Glutamatergic neuron (in vitro differentiated cells): ENCODE measurements at regions not wholly inside any gene's neighbourhood (a gene's known extent, or its start where the extent isn't known, plus 50 kb on each side); places are given as distances from the start of the nearest gene placed in this dataset.

ENCODE experiments used
- DNase-seq: peaks from one replicate; pipeline ENCODE4 v3.0.0; 2022
- H3K27ac Mint-ChIP-seq: one replicate; pipeline ENCODE4 v1.8.0; 2020; ENCODE audit warnings: mild to moderate bottlenecking, mixed read lengths, inconsistent platforms; ENCODE audit not compliant: unreplicated experiment
- H3K27me3 Mint-ChIP-seq: one replicate; pipeline ENCODE4 v1.8.0; 2020; ENCODE audit warnings: mild to moderate bottlenecking, moderate library complexity, mixed read lengths, inconsistent platforms; ENCODE audit not compliant: unreplicated experiment
- H3K36me3 Mint-ChIP-seq: one replicate; pipeline ENCODE4 v1.8.0; 2020; ENCODE audit warnings: mild to moderate bottlenecking, mixed read lengths, inconsistent platforms; ENCODE audit not compliant: unreplicated experiment
- H3K4me1 Mint-ChIP-seq: one replicate; pipeline ENCODE4 v1.8.0; 2020; ENCODE audit warnings: mild to moderate bottlenecking, low read depth, mixed read lengths, inconsistent platforms; ENCODE audit not compliant: unreplicated experiment
- H3K4me3 Mint-ChIP-seq: one replicate; pipeline ENCODE4 v1.8.0; 2020; ENCODE audit warnings: mild to moderate bottlenecking, mixed read lengths, inconsistent platforms; ENCODE audit not compliant: unreplicated experiment
- H3K9me3 Mint-ChIP-seq: one replicate; pipeline ENCODE4 v1.8.0; 2020; ENCODE audit warnings: mild to moderate bottlenecking, moderate library complexity, mixed read lengths, inconsistent platforms; ENCODE audit not compliant: unreplicated experiment
- TF ChIP-seq, protein P1 (sequence below): fragments of 200-600 bp; sonication (generic); IDR thresholded peaks from one replicate; pipeline ENCODE4 v1.5.0; 2021; ENCODE audit not compliant: partially characterized antibody, unreplicated experiment

DNA sequence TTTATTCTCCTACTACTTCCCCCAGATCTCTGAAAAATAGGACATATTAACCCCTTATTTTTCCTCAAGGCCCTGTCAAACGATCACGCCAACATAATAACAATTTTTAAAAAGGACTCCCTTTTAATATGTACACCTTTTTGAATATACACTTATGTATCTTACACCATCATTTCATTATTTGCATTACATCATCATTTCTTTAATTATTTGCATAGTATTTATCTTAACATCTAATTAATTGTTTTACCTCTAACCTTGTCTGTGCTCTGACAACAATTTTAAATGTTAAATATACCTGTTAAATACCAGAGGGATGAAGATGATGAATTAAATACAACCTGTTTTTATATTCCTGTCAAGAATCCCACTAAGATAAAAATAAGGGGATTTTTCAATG lies 432.2 kb downstream of the PTPRC start:
- no peaks in the 10 kb centered on the region for H3K4me1 Mint-ChIP-seq
- DNase-seq: no peak
- no peaks in the 10 kb centered on the region for H3K36me3 Mint-ChIP-seq
- H3K4me3 Mint-ChIP-seq: no peak overlapping the region
- TF ChIP-seq, protein P1, sequence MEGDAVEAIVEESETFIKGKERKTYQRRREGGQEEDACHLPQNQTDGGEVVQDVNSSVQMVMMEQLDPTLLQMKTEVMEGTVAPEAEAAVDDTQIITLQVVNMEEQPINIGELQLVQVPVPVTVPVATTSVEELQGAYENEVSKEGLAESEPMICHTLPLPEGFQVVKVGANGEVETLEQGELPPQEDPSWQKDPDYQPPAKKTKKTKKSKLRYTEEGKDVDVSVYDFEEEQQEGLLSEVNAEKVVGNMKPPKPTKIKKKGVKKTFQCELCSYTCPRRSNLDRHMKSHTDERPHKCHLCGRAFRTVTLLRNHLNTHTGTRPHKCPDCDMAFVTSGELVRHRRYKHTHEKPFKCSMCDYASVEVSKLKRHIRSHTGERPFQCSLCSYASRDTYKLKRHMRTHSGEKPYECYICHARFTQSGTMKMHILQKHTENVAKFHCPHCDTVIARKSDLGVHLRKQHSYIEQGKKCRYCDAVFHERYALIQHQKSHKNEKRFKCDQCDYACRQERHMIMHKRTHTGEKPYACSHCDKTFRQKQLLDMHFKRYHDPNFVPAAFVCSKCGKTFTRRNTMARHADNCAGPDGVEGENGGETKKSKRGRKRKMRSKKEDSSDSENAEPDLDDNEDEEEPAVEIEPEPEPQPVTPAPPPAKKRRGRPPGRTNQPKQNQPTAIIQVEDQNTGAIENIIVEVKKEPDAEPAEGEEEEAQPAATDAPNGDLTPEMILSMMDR: no peak
- no peak overlapping the region for H3K27ac Mint-ChIP-seq
- H3K9me3 Mint-ChIP-seq: no peaks in the 10 kb centered on the region
- no peaks in the 10 kb centered on the region for H3K27me3 Mint-ChIP-seq

DNA sequence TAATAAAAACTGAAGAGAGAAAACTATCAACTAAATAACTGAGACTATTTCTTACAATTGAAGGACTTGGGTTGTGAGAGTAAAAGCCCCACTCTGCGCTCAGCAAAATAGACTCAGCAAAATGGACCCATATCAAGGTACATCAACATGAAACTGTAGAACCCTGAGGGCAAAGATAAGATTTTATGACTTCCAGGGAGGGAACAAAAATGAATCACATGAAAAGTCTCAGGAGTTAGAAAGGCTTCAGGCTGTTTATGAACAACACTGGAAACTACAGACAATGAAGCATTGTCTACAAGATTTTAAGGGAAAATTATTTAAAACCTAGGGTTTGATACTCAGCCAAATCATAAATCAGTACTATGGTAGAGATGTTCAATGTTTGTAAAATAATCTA lies 434.3 kb downstream of the PTPRC start:
- H3K4me1 Mint-ChIP-seq: no peaks in the 10 kb centered on the region
- H3K9me3 Mint-ChIP-seq: no peaks in the 10 kb centered on the region
- H3K27me3 Mint-ChIP-seq: no peaks in the 10 kb centered on the region
- no peak for DNase-seq
- TF ChIP-seq, protein P1: no peak
- no peak overlapping the region for H3K27ac Mint-ChIP-seq
- no peak overlapping the region for H3K4me3 Mint-ChIP-seq
- H3K36me3 Mint-ChIP-seq: no peaks in the 10 kb centered on the region

DNA sequence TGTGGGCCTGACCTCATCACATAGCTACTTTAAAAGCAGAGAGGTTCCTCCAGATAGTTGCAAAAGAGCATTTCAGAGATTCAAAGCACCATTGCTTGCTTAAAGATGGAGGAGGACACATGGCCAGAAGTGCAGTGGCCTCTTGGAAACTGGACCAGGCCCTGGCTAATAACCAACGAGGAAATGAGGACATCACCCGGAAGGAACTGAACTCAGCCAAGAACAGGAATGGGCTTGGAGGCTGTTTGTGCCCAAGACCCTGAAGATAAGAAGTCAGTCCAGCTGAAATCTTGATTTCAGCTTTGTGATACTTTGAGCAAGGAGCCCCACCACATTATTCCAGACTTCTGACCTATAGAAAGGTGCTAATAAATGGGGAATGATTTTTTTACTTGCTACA lies 437.0 kb downstream of the PTPRC start:
- no peak for DNase-seq
- TF ChIP-seq, protein P1: no peak
- Mint-ChIP-seq H3K27ac (no peak overlapping the region), H3K27me3 (no peaks in the 10 kb centered on the region), H3K36me3 (no peaks in the 10 kb centered on the region), H3K4me3 (no peak overlapping the region), H3K4me1 (no peaks in the 10 kb centered on the region), H3K9me3 (no peaks in the 10 kb centered on the region)

DNA sequence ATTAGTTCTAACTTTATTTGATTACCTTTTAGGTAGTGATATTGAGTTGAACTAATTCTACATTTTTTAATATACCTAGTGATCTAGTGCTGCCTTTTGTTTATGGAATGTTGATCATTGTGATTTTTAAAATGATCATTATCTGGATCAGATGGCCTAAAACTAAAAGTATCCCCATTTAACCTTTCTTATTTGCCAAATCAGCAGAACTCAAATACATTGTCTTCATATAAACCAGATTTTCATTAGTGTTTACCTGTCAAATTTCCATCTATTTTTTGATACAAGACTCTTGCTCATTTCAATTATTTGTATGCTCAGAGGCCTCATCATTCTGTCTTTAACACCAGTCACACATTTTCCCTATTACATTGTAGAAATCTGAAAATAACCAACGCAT lies 441.2 kb downstream of the PTPRC start:
- no peaks in the 10 kb centered on the region for H3K27me3 Mint-ChIP-seq
- no peaks in the 10 kb centered on the region for H3K36me3 Mint-ChIP-seq
- H3K27ac Mint-ChIP-seq: no peak overlapping the region
- no peak overlapping the region for H3K4me3 Mint-ChIP-seq
- H3K9me3 Mint-ChIP-seq: no peaks in the 10 kb centered on the region
- DNase-seq: no peak
- H3K4me1 Mint-ChIP-seq: peaks cover 4% of the 10 kb centered on the region
- TF ChIP-seq, protein P1: no peak

DNA sequence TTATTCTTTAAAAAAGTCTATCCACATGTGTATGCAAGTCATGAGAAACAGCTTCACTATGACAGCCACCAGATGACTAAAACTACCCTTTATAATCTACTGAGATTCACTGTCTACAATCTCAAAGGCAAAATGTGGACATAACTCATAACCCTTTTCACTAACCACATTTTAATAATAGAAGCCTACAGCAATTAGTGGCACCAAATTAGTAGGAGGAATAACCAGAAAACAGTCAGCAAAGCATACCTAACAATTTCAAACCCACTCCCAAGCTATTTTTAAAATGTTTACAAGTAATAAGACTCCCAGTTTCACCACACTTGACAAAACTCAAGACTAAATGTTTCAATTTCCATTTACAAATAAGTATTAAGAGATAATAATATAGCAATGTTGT lies 442.9 kb downstream of the PTPRC start:
- Mint-ChIP-seq H3K27ac (no peak overlapping the region), H3K36me3 (no peaks in the 10 kb centered on the region), H3K9me3 (no peaks in the 10 kb centered on the region), H3K4me1 (peaks cover 6% of the 10 kb centered on the region), H3K4me3 (no peak overlapping the region), H3K27me3 (no peaks in the 10 kb centered on the region)
- no peak for DNase-seq
- TF ChIP-seq, protein P1: no peak
